Bronchial epithelial cell (primary cell): ENCODE measurements at regions not wholly inside any gene's neighbourhood (a gene's known extent, or its start where the extent isn't known, plus 50 kb on each side); places are given as distances from the start of the nearest gene placed in this dataset.

ENCODE experiments used
- DNase-seq: peaks from one replicate; pipeline ENCODE4 v3.0.0-alpha.2; 2010; ENCODE audit warnings: low read depth
- FAIRE-seq: peaks from 2 replicates; lab custom pipeline; 2011; peaks lifted over from hg19 to GRCh38; lab: Jason Lieb, UNC
- H3K27me3 ChIP-seq: 2 replicates; pipeline ENCODE4 v1.5.1; 2011; ENCODE audit warnings: low read length; ENCODE audit not compliant: control insufficient read depth, insufficient read depth
- H3K36me3 ChIP-seq: 2 replicates; pipeline ENCODE4 v1.5.1; 2011; ENCODE audit warnings: low read length; ENCODE audit not compliant: control insufficient read depth, insufficient read depth
- H3K4me3 ChIP-seq: 2 replicates; pipeline ENCODE4 v1.5.1; 2011; ENCODE audit warnings: mild to moderate bottlenecking, low read depth, low read length, control low read depth
- TF ChIP-seq, protein P1 (sequence below): IDR thresholded peaks from 2 replicates; pipeline ENCODE4 v1.5.1; 2011; ENCODE audit warnings: mild to moderate bottlenecking, moderate library complexity, low read length, control low read depth, inconsistent platforms; ENCODE audit not compliant: insufficient read depth, severe bottlenecking

DNA sequence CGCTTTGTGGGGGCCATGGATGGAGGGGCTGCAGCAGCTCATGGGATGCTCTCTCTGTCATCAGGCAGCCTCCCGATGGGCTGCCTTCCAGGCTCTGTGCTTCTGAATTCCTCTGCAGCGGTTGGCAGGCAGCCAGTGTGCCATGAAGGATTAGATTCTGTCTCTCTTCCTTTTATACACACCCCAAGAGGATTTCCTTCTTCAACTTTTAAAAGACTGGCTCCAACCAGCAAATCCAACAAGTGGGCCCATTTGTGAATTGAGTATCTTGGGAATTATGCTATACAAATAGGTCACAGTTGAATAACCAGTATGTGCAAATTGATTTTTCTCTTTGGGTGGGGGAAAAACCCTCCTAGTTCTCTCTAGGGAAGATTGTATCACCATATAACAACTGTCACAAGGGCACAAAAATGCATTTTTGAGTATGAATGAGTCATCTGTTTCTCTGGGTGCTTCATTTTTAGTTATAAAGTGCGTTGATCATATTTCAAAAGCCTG, 96.8 kb upstream of the FAT1 start:
- FAIRE-seq, result no peak
- DNase-seq, result no peak
- no peaks in the 10 kb centered on the region for H3K27me3 ChIP-seq
- TF ChIP-seq, protein P1, sequence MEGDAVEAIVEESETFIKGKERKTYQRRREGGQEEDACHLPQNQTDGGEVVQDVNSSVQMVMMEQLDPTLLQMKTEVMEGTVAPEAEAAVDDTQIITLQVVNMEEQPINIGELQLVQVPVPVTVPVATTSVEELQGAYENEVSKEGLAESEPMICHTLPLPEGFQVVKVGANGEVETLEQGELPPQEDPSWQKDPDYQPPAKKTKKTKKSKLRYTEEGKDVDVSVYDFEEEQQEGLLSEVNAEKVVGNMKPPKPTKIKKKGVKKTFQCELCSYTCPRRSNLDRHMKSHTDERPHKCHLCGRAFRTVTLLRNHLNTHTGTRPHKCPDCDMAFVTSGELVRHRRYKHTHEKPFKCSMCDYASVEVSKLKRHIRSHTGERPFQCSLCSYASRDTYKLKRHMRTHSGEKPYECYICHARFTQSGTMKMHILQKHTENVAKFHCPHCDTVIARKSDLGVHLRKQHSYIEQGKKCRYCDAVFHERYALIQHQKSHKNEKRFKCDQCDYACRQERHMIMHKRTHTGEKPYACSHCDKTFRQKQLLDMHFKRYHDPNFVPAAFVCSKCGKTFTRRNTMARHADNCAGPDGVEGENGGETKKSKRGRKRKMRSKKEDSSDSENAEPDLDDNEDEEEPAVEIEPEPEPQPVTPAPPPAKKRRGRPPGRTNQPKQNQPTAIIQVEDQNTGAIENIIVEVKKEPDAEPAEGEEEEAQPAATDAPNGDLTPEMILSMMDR, result no peak
- H3K36me3 ChIP-seq, result no peaks in the 10 kb centered on the region
- H3K4me3 ChIP-seq, result no peak overlapping the region

DNA sequence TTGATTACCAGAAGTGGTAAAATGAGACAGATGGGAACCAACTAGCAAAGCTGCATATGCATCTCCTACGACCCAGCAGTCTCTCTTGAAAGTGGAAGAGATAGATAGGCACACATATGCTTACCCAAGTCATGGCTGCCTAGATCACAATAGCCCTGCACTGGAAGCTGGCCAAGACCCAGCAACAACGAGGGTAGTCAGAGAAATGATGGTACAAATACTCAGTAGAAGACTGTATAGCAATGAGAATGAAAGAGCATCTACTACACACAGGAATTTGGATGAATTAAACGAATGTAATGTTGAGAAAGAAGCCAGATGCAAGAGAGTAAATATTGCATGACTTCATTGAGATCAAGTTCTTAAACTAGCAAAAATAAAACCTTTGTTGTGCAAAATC, 100.3 kb upstream of the FAT1 start:
- TF ChIP-seq, protein P1, result no peak
- Histone ChIP-seq H3K4me3 (no peak overlapping the region), H3K27me3 (no peaks in the 10 kb centered on the region), H3K36me3 (no peaks in the 10 kb centered on the region)
- DNase-seq (no peak), FAIRE-seq (peak; percentile 40)

DNA sequence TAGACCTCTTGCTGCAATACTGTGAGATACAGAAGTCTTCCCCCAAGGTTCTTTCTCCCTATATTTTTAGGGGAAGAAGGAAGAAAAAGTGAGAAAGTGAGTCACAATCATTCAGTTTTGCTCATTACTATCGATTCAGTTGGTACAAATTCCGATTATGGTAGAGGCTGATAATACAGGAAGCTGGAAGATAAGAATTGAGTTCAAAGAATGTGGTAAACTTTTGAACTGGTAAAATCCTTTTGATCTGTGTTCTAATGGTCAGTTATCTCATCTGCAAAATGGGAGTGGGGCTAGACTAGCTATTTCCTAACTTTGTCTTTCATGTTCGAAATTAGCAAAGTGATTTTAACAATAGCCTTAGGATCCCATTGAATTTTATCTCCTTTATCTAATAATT, 101.4 kb upstream of the FAT1 start:
- Histone ChIP-seq H3K27me3 (no peaks in the 10 kb centered on the region), H3K4me3 (no peak overlapping the region), H3K36me3 (no peaks in the 10 kb centered on the region)
- FAIRE-seq, result no peak
- TF ChIP-seq, protein P1, result no peak
- no peak for DNase-seq

DNA sequence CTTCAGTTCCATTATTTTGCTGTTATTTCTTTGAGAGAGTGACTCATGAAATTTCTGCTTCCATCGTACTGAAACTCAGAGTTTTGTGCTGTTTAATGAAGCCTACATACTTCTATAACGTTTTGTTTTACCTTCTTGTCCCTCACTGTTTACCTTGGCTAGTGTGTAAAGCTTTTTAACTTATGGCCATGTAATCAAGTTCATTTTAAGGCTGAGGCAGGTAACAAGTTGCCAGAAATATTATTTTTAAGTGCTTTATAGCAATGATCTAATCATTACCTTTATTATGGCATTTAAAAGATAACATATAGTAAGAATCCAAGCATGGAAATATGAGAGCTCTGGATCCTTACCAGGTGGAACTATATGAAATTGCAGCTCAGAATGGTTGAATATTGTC, 102.3 kb upstream of the FAT1 start:
- no peak for FAIRE-seq
- peak; percentile 20 for DNase-seq
- no peaks in the 10 kb centered on the region for H3K36me3 ChIP-seq
- TF ChIP-seq, protein P1, result no peak
- H3K4me3 ChIP-seq, result no peak overlapping the region
- H3K27me3 ChIP-seq, result no peaks in the 10 kb centered on the region

DNA sequence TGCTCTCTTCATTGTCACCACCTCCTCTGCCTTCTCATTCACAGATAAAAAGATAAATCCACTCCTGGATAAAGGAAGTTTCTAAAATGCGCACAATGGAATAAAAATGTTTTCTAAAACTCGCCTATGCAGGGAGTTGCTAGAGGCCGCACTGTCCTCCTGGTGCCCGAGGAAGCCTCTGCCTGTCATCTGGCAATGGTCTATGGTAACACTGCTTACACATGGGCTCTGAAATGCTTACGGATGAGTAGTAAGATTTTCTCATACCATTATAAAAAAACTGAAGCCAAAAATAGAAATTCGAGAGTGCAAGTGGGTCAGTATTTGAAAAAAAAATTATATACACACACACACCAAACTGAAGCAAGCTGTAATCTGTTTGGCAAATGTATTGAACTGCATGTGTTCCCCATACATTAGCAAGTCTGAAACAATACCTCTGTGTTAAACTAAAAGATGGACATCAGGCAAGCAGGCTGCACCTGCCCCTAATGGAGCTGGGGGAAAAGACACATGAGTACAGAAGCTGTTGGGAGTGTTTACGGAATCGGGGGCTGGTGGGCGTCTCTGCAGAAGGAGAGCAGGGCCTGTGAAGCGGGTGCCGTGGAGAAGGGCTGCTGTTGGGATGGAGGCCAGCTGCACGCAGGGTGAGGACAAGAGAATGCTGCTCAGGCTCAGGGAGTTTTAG, 103.3 kb upstream of the FAT1 start:
- Histone ChIP-seq H3K27me3 (no peaks in the 10 kb centered on the region), H3K4me3 (no peak overlapping the region), H3K36me3 (no peaks in the 10 kb centered on the region)
- TF ChIP-seq, protein P1, result no peak
- FAIRE-seq (no peak), DNase-seq (no peak)

DNA sequence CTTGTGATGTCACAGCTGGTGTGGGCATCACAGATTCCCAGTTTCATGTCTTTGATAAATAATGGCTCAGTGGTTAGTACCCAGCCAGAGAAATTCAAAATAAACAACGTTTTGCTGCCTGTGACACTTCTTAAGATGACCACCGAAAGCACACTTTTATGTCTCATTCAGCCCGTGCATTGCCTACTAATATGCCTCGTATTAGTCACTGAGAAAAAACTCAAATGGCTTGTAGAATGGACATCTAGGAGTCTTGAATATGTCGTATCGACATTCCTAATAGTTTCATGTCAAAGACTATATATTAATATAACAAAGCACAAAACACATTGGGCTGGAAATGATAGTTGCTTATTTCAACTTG, 103.9 kb upstream of the FAT1 start:
- DNase-seq (no peak), FAIRE-seq (no peak)
- TF ChIP-seq, protein P1, result no peak
- H3K4me3 ChIP-seq, result no peak overlapping the region
- no peaks in the 10 kb centered on the region for H3K36me3 ChIP-seq
- no peaks in the 10 kb centered on the region for H3K27me3 ChIP-seq
